HG03575 (cell line): ENCODE measurements at regions not wholly inside any gene's neighbourhood (a gene's known extent, or its start where the extent isn't known, plus 50 kb on each side); places are given as distances from the start of the nearest gene placed in this dataset.
"Not testable (repeated sequence)": the region's sequence is repeated elsewhere in the genome, so short reads cannot be mapped to it uniquely, and the experiment has no call there.

ENCODE experiments used
- ATAC-seq: cut with Tn5 transposase; IDR thresholded peaks from one replicate; pipeline ENCODE4 v1.9.1; 2021; ENCODE audit not compliant: unreplicated experiment, insufficient number of reproducible peaks, low FRiP score; ENCODE audit errors: extremely low read depth

DNA sequence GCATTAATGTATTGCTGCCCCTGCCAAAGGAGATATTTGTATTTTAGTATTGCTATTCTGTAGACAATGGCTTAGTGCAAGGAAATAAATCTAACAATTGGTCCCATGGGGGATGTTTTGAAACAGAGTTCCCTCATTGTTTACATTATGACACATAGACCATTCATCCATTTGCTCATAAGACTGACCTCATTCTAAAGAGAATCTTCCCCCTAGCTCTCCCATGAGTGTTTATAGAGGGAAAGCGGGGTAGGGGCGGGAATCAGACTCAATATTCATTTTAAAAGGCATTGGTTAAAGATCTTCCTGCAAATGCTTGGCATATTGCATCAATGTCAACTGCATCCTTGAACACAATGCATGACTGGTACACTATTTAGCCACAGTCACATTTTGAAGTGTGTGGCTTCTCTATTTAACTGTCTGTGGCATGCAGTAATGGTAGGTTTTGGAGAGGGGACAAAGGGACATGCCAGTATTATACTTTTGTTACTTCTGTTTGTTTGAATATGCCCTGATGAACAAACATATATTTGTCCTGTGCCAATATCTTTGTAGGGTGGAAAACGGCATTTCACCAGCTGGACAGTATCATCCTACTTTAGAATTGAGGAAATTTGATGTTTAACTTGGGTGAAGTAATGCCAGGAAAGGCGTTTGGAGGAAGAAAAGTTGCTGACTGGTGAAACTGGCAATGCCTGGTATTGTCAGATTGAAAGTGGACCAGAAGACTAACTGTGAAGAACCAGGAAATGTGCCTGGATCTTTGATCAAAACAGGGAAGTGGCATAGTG is 84.1 kb upstream of the MEGF10 start:
- no peak for ATAC-seq

GRCh38 chr5:127210042-127210441 is 80.6 kb upstream of the MEGF10 start:
- ATAC-seq, result no peak

GRCh38 chr5:127213231-127213630 is 77.4 kb upstream of the MEGF10 start:
- ATAC-seq, result no peak

DNA sequence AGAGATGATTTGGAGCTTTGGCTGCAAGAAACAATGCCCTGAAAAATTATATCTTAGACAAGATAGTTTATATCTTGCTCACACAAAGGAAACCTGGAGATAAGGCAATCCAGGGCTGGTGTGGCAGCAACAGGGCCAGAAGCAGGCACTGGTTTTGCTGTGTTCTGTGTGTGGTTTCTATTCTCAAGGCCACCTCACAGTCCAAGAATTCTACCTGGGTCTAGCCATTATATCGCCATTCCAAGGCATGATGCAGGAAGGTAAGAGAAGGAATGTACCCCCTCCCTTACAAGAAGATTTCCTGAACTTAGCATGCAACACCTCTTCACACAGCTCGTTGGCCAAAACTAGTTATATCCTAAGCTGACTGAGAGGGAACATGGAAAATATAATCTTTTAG is 74.5 kb upstream of the MEGF10 start:
- ATAC-seq, result no peak

GRCh38 chr5:127216898-127217675 is 73.5 kb upstream of the MEGF10 start:
- ATAC-seq, result no peak

GRCh38 chr5:127221936-127222335 is 68.7 kb upstream of the MEGF10 start:
- not testable (repeated sequence) for ATAC-seq

DNA sequence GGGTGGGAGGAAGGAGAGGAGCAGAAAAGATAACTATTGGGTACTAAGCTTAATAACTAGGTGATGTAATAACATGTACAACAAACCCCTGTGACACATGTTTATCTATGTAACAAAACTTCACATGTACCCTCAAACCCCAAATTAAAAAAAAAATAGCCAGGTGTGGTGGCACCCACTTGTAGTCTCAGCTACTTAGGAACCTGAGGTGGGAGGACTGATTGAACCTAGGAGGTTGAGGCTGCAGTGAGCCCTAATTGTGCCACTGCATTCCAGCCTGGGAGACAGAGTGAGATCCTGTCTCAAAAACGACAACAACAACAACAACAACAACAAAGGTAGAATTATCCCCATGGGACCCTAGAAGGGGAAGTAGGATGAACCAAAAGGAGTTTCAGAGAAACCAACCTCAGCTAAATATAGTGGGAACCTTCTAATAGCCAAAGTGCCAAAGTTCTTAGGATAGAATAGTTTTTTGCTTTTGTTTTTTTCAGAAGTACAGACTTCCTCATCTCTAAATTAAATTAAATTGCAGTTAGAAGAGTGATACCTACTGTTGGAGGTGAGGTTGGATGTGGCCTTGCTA is 67.9 kb upstream of the MEGF10 start:
- ATAC-seq, result peak; percentile 79

DNA sequence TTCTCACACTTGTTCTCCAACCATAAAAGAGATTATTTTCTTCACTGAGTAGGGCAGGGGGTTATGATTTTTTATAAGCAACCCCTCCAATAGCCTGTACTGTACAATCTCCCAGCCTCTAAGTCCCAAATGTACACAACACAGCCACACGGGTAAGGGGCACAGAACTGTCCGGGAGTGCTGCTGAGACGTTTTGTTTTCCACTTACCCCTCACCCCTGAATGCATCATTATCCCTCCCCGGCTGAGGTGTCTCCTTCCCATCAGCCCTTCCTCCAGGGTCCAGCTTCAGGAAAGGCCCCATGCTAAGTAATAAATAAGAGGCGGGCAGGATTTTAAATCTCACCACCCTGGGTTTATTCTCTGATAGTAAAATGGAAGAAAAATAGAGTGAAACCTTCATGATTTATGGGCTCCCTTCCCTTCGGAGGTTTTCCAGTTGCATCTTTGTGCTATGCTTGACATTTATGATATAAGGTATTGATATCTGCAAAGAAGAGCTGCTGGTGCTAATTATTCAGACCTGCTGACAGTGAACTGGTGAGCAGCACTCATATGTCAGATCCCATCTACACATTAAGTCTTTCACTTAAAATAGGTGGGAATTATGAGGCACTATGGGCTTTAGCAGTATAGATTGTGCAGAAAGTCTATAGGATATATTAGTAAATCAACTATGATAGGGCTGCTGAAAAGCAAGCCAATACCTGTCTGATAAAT is 67.2 kb upstream of the MEGF10 start:
- no peak for ATAC-seq

GRCh38 chr5:127227881-127228280 is 62.7 kb upstream of the MEGF10 start:
- ATAC-seq, result no peak

- ATAC-seq, result no peak
These were observed 61.9 kb upstream of the MEGF10 start for GRCh38 chr5:127228540-127229184.

- ATAC-seq, result no peak
These were observed 61.3 kb upstream of the MEGF10 start for GRCh38 chr5:127229185-127229889.

DNA sequence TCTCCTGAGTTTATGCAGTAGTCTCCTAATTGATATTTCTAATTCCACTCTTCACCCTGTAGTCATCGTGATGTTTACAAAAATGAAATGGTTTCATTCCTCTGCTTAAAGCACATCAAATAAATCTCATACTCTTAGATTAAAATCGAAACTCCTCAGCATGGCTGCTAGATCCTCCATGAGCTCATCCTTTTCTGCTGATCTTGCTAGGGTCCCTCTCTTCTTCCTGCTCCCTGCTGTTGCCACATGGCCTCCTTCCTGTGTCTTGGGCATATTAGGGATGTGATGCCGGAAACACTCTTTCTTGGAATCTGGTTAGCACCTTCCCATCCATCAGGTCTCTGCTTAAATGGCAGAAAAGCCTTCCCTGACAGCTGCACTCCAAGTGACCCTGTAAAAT is 59.5 kb upstream of the MEGF10 start:
- no peak for ATAC-seq

DNA sequence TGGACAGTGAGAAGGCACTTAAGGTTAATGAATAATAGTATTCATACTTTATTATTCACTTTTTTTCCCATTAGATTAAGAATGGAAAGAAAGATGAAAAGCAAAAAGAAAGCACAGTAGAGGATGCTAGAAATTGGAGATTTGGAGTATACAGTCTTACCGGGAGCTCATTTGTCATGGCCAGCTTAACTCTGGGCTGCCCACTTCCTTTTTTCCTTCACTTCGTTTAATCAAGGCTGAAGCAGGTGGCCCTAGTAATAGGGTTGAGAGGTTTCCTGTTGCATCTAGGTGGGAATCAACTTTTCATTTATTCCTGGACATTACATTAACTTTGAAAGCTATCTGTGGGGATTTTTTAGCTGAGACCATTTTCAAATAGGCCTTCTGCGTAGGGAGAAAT is 57.0 kb upstream of the MEGF10 start:
- no peak for ATAC-seq

DNA sequence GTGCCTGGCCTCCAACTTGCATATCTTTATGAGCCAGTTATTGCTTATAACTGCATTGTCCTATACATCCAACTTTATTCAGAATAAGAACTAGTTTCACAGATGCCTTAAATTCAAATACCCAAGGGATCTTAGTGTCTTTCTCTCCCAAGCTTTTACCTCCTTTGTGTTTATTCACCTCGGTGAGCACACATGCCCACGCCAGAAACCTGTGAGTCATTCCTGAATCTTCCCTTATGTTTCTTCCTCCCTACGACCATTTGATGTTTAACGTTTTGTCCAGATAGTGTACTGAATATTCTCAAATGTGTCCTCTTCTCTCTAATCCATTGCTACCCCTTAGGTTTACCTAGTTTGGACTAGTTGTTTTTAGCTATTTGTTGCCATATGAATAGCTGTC is 55.5 kb upstream of the MEGF10 start:
- no peak for ATAC-seq

DNA sequence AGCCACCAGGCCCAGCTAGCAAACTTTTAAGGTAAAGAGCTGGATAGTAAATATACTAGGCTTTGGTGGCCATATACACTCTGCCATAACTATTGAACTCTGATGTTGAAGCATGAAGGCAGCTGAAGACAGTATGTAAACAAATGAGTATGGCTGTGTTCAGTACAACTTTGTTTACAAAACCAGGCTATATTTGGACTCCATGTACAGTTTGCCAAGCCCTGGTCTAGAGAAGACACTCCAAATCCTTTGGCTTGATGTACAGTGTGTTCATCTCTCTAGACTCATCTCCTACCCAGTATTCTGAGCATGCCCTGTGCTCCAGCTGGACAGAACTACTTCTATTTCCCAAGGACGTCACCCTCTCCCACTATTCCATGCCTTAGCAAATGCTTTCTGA is 54.3 kb upstream of the MEGF10 start:
- no peak for ATAC-seq
